ENCODE measurements at regions not wholly inside any gene's neighbourhood (a gene's known extent, or its start where the extent isn't known, plus 50 kb on each side); places are given as distances from the start of the nearest gene placed in this dataset.

- no peak for TF ChIP-seq POLR2A (IDR thresholded peaks at IDR 0.05)
- TF ChIP-seq CTCF (IDR thresholded peaks at IDR 0.05), result no peak
These were observed 1227.8 kb upstream of the ZEB2 start for GRCh38 chr2:145747715-145748114.
